ENCODE measurements at regions not wholly inside any gene's neighbourhood (a gene's known extent, or its start where the extent isn't known, plus 50 kb on each side); places are given as distances from the start of the nearest gene placed in this dataset.

GRCh38 chr12:61916831-61917230, 343.4 kb upstream of the USP15 start:
- DNase-seq (ENCODE audit: low read depth in 4 of 4, low spot score in 3 of 4), result no peak

GRCh38 chr12:61919686-61920085, 340.5 kb upstream of the USP15 start:
- no peak for DNase-seq (ENCODE audit: low read depth in 4 of 4, low spot score in 3 of 4)

- no peak for DNase-seq (ENCODE audit: low read depth in 4 of 4, low spot score in 3 of 4)
Measured at GRCh38 chr12:61920230-61920629, 340.0 kb upstream of the USP15 start.

GRCh38 chr12:61923152-61923551, 337.1 kb upstream of the USP15 start:
- no peak for DNase-seq (ENCODE audit: low read depth in 4 of 4, low spot score in 3 of 4)

GRCh38 chr12:61934564-61934963, 325.6 kb upstream of the USP15 start:
- DNase-seq (ENCODE audit: low read depth in 4 of 4, low spot score in 3 of 4), result no peak

GRCh38 chr12:61939977-61940376, 320.2 kb upstream of the USP15 start:
- DNase-seq (ENCODE audit: low read depth in 4 of 4, low spot score in 3 of 4), result no peak

- DNase-seq (ENCODE audit: low read depth in 4 of 4, low spot score in 3 of 4), result no peak
Measured at GRCh38 chr12:61956545-61956944, 303.7 kb upstream of the USP15 start.

- no peak for DNase-seq (ENCODE audit: low read depth in 4 of 4, low spot score in 3 of 4)
Measured at GRCh38 chr12:61974461-61974860, 285.7 kb upstream of the USP15 start.

- DNase-seq (ENCODE audit: low read depth in 4 of 4, low spot score in 3 of 4), result no peak
Measured at GRCh38 chr12:61985830-61986229, 274.4 kb upstream of the USP15 start.

- no peak for DNase-seq (ENCODE audit: low read depth in 4 of 4, low spot score in 3 of 4)
Measured at GRCh38 chr12:61987173-61987572, 273.0 kb upstream of the USP15 start.

GRCh38 chr12:61991661-61992060, 268.5 kb upstream of the USP15 start:
- no peak for DNase-seq (ENCODE audit: low read depth in 4 of 4, low spot score in 3 of 4)

- peak in 3 of 4 donors; percentile 12 to 16 (median 12) for DNase-seq (ENCODE audit: low read depth in 4 of 4, low spot score in 3 of 4)
Measured at GRCh38 chr12:61993734-61994345, 266.4 kb upstream of the USP15 start.

- DNase-seq (ENCODE audit: low read depth in 4 of 4, low spot score in 3 of 4), result no peak
Measured at GRCh38 chr12:61996717-61997116, 263.5 kb upstream of the USP15 start.

GRCh38 chr12:61998791-61999190, 261.4 kb upstream of the USP15 start:
- no peak for DNase-seq (ENCODE audit: low read depth in 4 of 4, low spot score in 3 of 4)

- DNase-seq (ENCODE audit: low read depth in 4 of 4, low spot score in 3 of 4), result no peak
Measured at GRCh38 chr12:61999311-61999710, 260.9 kb upstream of the USP15 start.

GRCh38 chr12:62001424-62001823, 258.8 kb upstream of the USP15 start:
- no peak for DNase-seq (ENCODE audit: low read depth in 4 of 4, low spot score in 3 of 4)

GRCh38 chr12:62003226-62003625, 257.0 kb upstream of the USP15 start:
- DNase-seq (ENCODE audit: low read depth in 4 of 4, low spot score in 3 of 4), result no peak

GRCh38 chr12:62003701-62004100, 256.5 kb upstream of the USP15 start:
- DNase-seq (ENCODE audit: low read depth in 4 of 4, low spot score in 3 of 4), result no peak

- DNase-seq (ENCODE audit: low read depth in 4 of 4, low spot score in 3 of 4), result no peak
Measured at GRCh38 chr12:62005615-62006014, 254.6 kb upstream of the USP15 start.

- peak in 3 of 4 donors; percentile 5 to 22 (median 12) for DNase-seq (ENCODE audit: low read depth in 4 of 4, low spot score in 3 of 4)
Measured at GRCh38 chr12:62006076-62006732, 254.0 kb upstream of the USP15 start.

- no peak for DNase-seq (ENCODE audit: low read depth in 4 of 4, low spot score in 3 of 4)
Measured at GRCh38 chr12:62008703-62009102, 251.5 kb upstream of the USP15 start.

GRCh38 chr12:62009445-62009844, 250.8 kb upstream of the USP15 start:
- DNase-seq (ENCODE audit: low read depth in 4 of 4, low spot score in 3 of 4), result no peak
